ENCODE measurements at regions not wholly inside any gene's neighbourhood (a gene's known extent, or its start where the extent isn't known, plus 50 kb on each side); places are given as distances from the start of the nearest gene placed in this dataset.
"Not testable (repeated sequence)": the region's sequence is repeated elsewhere in the genome, so short reads cannot be mapped to it uniquely, and the experiment has no call there.

- DNase-seq = no peak
These were observed 84.3 kb upstream of the NCOR2 start for GRCh38 chr12:124651516-124652273.

GRCh38 chr12:124650912-124651311 is 83.5 kb upstream of the NCOR2 start:
- DNase-seq = no peak

GRCh38 chr12:124648710-124649384 is 81.4 kb upstream of the NCOR2 start:
- no peak for DNase-seq

- no peak for DNase-seq
These were observed 79.9 kb upstream of the NCOR2 start for GRCh38 chr12:124647316-124647715.

- peak; percentile 69 for DNase-seq
These were observed 79.2 kb upstream of the NCOR2 start for GRCh38 chr12:124646385-124647230.

GRCh38 chr12:124645530-124646244 is 78.3 kb upstream of the NCOR2 start:
- no peak for DNase-seq

GRCh38 chr12:124643768-124644167 is 76.4 kb upstream of the NCOR2 start:
- not testable (repeated sequence) for DNase-seq

GRCh38 chr12:124642105-124642504 is 74.7 kb upstream of the NCOR2 start:
- DNase-seq = no peak

GRCh38 chr12:124641591-124641990 is 74.2 kb upstream of the NCOR2 start:
- no peak for DNase-seq

GRCh38 chr12:124640056-124640455 is 72.6 kb upstream of the NCOR2 start:
- DNase-seq = no peak

GRCh38 chr12:124639122-124639806 is 71.9 kb upstream of the NCOR2 start:
- DNase-seq = no peak

- no peak for DNase-seq
These were observed 70.2 kb upstream of the NCOR2 start for GRCh38 chr12:124637581-124637981.

- no peak for DNase-seq
These were observed 69.8 kb upstream of the NCOR2 start for GRCh38 chr12:124637163-124637562.

- DNase-seq = peak; percentile 33
These were observed 68.9 kb upstream of the NCOR2 start for GRCh38 chr12:124636138-124636978.

GRCh38 chr12:124635316-124635715 is 67.9 kb upstream of the NCOR2 start:
- DNase-seq = no peak

- DNase-seq = no peak
These were observed 66.3 kb upstream of the NCOR2 start for GRCh38 chr12:124633365-124634362.

- DNase-seq = no peak
These were observed 65.1 kb upstream of the NCOR2 start for GRCh38 chr12:124632519-124632984.

GRCh38 chr12:124631681-124632256 is 64.4 kb upstream of the NCOR2 start:
- DNase-seq = no peak

GRCh38 chr12:124630791-124631313 is 63.4 kb upstream of the NCOR2 start:
- DNase-seq = no peak
